ENCODE measurements at regions not wholly inside any gene's neighbourhood (a gene's known extent, or its start where the extent isn't known, plus 50 kb on each side); places are given as distances from the start of the nearest gene placed in this dataset.

GRCh38 chr2:126796931-126797621 lies 101.6 kb upstream of the TEX51 start:
- H3K27ac ChIP-seq (ENCODE audit: low read depth in 1 of 2, low read length in 1 of 2) = no peak overlapping the region
- 86 to 90% methylated on average over 14 of the region's 14 CpGs for WGBS, 2 donors
- H3K4me1 ChIP-seq (ENCODE audit: control insufficient read depth in 5 of 5, insufficient read depth in 5 of 5, low read length in 5 of 5) = no peaks in the 10 kb centered on the region
- H3K27me3 ChIP-seq (ENCODE audit: control insufficient read depth in 3 of 3, insufficient read depth in 3 of 3, low read length in 2 of 3) = no peaks in the 10 kb centered on the region
- no peaks in the 10 kb centered on the region for H3K36me3 ChIP-seq (ENCODE audit: control insufficient read depth in 4 of 4, insufficient read depth in 4 of 4, low read length in 4 of 4)
- H3K4me3 ChIP-seq = no peak overlapping the region
- H3K9me3 ChIP-seq (ENCODE audit: control insufficient read depth in 4 of 4, insufficient read depth in 3 of 4, low read length in 3 of 4) = peaks cover 0 to 8% (median 0%) of the 10 kb centered on the region in 4 donors
- ATAC-seq (ENCODE audit: insufficient read depth, low FRiP score) (no peak), DNase-seq (no peak)
- TF ChIP-seq CTCF (IDR thresholded peaks at IDR 0.05; ENCODE audit: control extremely low read depth, extremely low read depth) = no peak
- no peak overlapping the region for H3K9ac ChIP-seq (ENCODE audit: insufficient read depth in 1 of 2, low read length in 2 of 2)

GRCh38 chr2:126797622-126798275 lies 100.9 kb upstream of the TEX51 start:
- Histone ChIP-seq H3K9me3 (ENCODE audit: control insufficient read depth in 4 of 4, insufficient read depth in 3 of 4, low read length in 3 of 4) (peaks cover 0 to 8% (median 0%) of the 10 kb centered on the region in 4 donors), H3K9ac (ENCODE audit: insufficient read depth in 1 of 2, low read length in 2 of 2) (no peak overlapping the region), H3K27ac (ENCODE audit: low read depth in 1 of 2, low read length in 1 of 2) (no peak overlapping the region), H3K36me3 (ENCODE audit: control insufficient read depth in 4 of 4, insufficient read depth in 4 of 4, low read length in 4 of 4) (no peaks in the 10 kb centered on the region), H3K4me3 (no peak overlapping the region), H3K27me3 (ENCODE audit: control insufficient read depth in 3 of 3, insufficient read depth in 3 of 3, low read length in 2 of 3) (no peaks in the 10 kb centered on the region), H3K4me1 (ENCODE audit: control insufficient read depth in 5 of 5, insufficient read depth in 5 of 5, low read length in 5 of 5) (peaks cover 0 to 5% (median 0%) of the 10 kb centered on the region in 5 donors)
- no peak for TF ChIP-seq CTCF (IDR thresholded peaks at IDR 0.05; ENCODE audit: control extremely low read depth, extremely low read depth)
- WGBS, 2 donors = 89 to 93% methylated on average over 13 of the region's 13 CpGs
- ATAC-seq (ENCODE audit: insufficient read depth, low FRiP score) (no peak), DNase-seq (no peak)

GRCh38 chr2:126798276-126799140 lies 100.2 kb upstream of the TEX51 start:
- H3K4me1 ChIP-seq (ENCODE audit: control insufficient read depth in 5 of 5, insufficient read depth in 5 of 5, low read length in 5 of 5) = peaks cover 0 to 11% (median 2%) of the 10 kb centered on the region in 5 donors
- no peak overlapping the region for H3K9ac ChIP-seq (ENCODE audit: insufficient read depth in 1 of 2, low read length in 2 of 2)
- no peak overlapping the region for H3K4me3 ChIP-seq
- peaks cover 0 to 8% (median 0%) of the 10 kb centered on the region in 4 donors for H3K9me3 ChIP-seq (ENCODE audit: control insufficient read depth in 4 of 4, insufficient read depth in 3 of 4, low read length in 3 of 4)
- H3K36me3 ChIP-seq (ENCODE audit: control insufficient read depth in 4 of 4, insufficient read depth in 4 of 4, low read length in 4 of 4) = no peaks in the 10 kb centered on the region
- no peaks in the 10 kb centered on the region for H3K27me3 ChIP-seq (ENCODE audit: control insufficient read depth in 3 of 3, insufficient read depth in 3 of 3, low read length in 2 of 3)
- 69 to 80% methylated on average over 9 of the region's 9 CpGs for WGBS, 2 donors
- TF ChIP-seq CTCF (IDR thresholded peaks at IDR 0.05; ENCODE audit: control extremely low read depth, extremely low read depth) = no peak
- ATAC-seq (ENCODE audit: insufficient read depth, low FRiP score) (no peak), DNase-seq (no peak)
- H3K27ac ChIP-seq (ENCODE audit: low read depth in 1 of 2, low read length in 1 of 2) = no peak overlapping the region

Data from lung (tissue), 11 donors.